ENCODE measurements at regions not wholly inside any gene's neighbourhood (a gene's known extent, or its start where the extent isn't known, plus 50 kb on each side); places are given as distances from the start of the nearest gene placed in this dataset.

GRCh38 chr6:3638662-3639061 lies 112.9 kb downstream of the PXDC1 start:
- no peaks in the 10 kb centered on the region for H3K4me1 ChIP-seq
- WGBS, 3 donors: 73 to 96% (median 82%) methylated on average over 4 of the region's 4 CpGs
- H3K9me3 ChIP-seq: no peaks in the 10 kb centered on the region
- no peak overlapping the region for H3K27ac ChIP-seq
- ATAC-seq (no peak), DNase-seq (no peak)
- H3K4me3 ChIP-seq: no peak overlapping the region
- TF ChIP-seq, protein P1, sequence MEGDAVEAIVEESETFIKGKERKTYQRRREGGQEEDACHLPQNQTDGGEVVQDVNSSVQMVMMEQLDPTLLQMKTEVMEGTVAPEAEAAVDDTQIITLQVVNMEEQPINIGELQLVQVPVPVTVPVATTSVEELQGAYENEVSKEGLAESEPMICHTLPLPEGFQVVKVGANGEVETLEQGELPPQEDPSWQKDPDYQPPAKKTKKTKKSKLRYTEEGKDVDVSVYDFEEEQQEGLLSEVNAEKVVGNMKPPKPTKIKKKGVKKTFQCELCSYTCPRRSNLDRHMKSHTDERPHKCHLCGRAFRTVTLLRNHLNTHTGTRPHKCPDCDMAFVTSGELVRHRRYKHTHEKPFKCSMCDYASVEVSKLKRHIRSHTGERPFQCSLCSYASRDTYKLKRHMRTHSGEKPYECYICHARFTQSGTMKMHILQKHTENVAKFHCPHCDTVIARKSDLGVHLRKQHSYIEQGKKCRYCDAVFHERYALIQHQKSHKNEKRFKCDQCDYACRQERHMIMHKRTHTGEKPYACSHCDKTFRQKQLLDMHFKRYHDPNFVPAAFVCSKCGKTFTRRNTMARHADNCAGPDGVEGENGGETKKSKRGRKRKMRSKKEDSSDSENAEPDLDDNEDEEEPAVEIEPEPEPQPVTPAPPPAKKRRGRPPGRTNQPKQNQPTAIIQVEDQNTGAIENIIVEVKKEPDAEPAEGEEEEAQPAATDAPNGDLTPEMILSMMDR (IDR thresholded peaks at IDR 0.05): no peak
- H3K36me3 ChIP-seq (ENCODE audit: insufficient read depth in 1 of 2, low read depth in 1 of 2): no peaks in the 10 kb centered on the region
- no peaks in the 10 kb centered on the region for H3K27me3 ChIP-seq (ENCODE audit: insufficient read depth in 3 of 3, low read length in 2 of 3)
- intact Hi-C loops (cut with DNase I): no loop called here

- Histone ChIP-seq H3K9me3 (no peaks in the 10 kb centered on the region), H3K4me3 (no peak overlapping the region), H3K27me3 (ENCODE audit: insufficient read depth in 3 of 3, low read length in 2 of 3) (no peaks in the 10 kb centered on the region), H3K27ac (no peak overlapping the region), H3K36me3 (ENCODE audit: insufficient read depth in 1 of 2, low read depth in 1 of 2) (no peaks in the 10 kb centered on the region), H3K4me1 (no peaks in the 10 kb centered on the region)
- 62 to 73% (median 70%) methylated on average over 8 of the region's 8 CpGs for WGBS, 3 donors
- TF ChIP-seq, protein P1 (IDR thresholded peaks at IDR 0.05): no peak
- ATAC-seq (no peak), DNase-seq (no peak)
- intact Hi-C loops (cut with DNase I): no loop called here
Measured at GRCh38 chr6:3636060-3636459, 115.5 kb downstream of the PXDC1 start.

GRCh38 chr6:3635482-3635881 lies 116.0 kb downstream of the PXDC1 start:
- peak in 2 of 4 donors; percentile 40 to 71 for ATAC-seq
- Histone ChIP-seq H3K4me3 (no peak overlapping the region), H3K4me1 (no peaks in the 10 kb centered on the region), H3K27me3 (ENCODE audit: insufficient read depth in 3 of 3, low read length in 2 of 3) (no peaks in the 10 kb centered on the region), H3K9me3 (no peaks in the 10 kb centered on the region), H3K36me3 (ENCODE audit: insufficient read depth in 1 of 2, low read depth in 1 of 2) (no peaks in the 10 kb centered on the region), H3K27ac (no peak overlapping the region)
- intact Hi-C loops (cut with DNase I): no loop called here
- DNase-seq: no peak
- 22 to 41% (median 23%) methylated on average over 4 of the region's 4 CpGs for WGBS, 3 donors
- TF ChIP-seq, protein P1 (IDR thresholded peaks at IDR 0.05): no peak

DNA sequence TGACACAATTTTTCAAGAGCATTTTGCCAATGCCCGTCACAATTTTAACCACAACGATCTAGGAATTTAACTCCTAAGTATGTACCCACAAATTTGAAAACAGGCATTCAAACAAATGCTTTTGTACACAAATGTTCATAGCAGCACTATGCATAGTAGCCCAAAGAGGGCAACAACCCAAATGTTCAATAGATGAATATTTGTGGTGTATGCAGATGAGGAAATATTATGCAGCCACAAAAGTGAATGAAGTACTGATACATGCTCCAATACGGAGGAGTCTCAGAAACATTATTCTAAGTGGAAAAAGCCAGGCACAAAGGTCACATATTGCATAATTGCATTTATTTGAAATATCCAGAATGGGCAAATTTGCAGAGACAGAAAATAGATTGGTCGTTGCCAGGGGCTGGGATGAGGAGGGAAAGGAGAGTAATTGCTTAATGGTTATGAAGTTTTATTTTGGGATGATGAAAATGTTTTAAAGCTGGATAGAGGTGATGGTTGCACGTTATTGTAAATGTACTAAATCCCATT lies 117.2 kb downstream of the PXDC1 start:
- H3K27me3 ChIP-seq (ENCODE audit: insufficient read depth in 3 of 3, low read length in 2 of 3): no peaks in the 10 kb centered on the region
- H3K4me1 ChIP-seq: no peaks in the 10 kb centered on the region
- H3K36me3 ChIP-seq (ENCODE audit: insufficient read depth in 1 of 2, low read depth in 1 of 2): no peaks in the 10 kb centered on the region
- WGBS, 3 donors: 78 to 85% (median 80%) methylated on average over 5 of the region's 5 CpGs
- H3K4me3 ChIP-seq: no peak overlapping the region
- ATAC-seq: no peak
- intact Hi-C loops (cut with DNase I): no loop called here
- no peak overlapping the region for H3K27ac ChIP-seq
- DNase-seq: no peak
- H3K9me3 ChIP-seq: no peaks in the 10 kb centered on the region
- TF ChIP-seq, protein P1 (IDR thresholded peaks at IDR 0.05): no peak

DNA sequence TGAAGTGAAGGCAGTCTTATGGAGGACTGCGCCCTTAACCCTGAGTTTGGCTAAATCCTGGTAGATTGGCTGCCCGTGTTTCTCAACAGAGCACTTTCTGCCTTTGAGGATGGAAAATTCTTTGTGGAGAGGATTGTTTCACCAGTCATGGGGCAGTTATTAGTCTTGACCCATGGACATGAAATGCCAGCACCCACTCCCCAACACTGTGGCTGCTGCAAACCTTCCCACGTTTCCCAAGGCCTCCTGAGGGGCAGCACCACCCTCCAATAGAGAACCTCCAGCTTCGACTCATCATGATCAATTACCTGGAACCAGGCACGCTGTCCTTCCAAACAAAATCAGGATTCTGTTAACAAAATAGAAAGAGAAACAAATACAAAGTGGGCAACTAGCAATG lies 117.8 kb downstream of the PXDC1 start:
- Histone ChIP-seq H3K9me3 (no peaks in the 10 kb centered on the region), H3K36me3 (ENCODE audit: insufficient read depth in 1 of 2, low read depth in 1 of 2) (no peaks in the 10 kb centered on the region), H3K4me1 (no peaks in the 10 kb centered on the region), H3K27ac (no peak overlapping the region), H3K4me3 (no peak overlapping the region), H3K27me3 (ENCODE audit: insufficient read depth in 3 of 3, low read length in 2 of 3) (no peaks in the 10 kb centered on the region)
- no peak for ATAC-seq
- TF ChIP-seq, protein P1 (IDR thresholded peaks at IDR 0.05): no peak
- no peak for DNase-seq
- intact Hi-C loops (cut with DNase I): no loop called here
- 86 to 93% (median 90%) methylated on average over 5 of the region's 5 CpGs for WGBS, 3 donors
